Activated CD8-positive, alpha-beta memory T cell treated with anti-CD3 and anti-CD28 coated beads, Interleukin-2, amount 50 U/mL, for 24 hours (primary cell): ENCODE measurements at regions not wholly inside any gene's neighbourhood (a gene's known extent, or its start where the extent isn't known, plus 50 kb on each side); places are given as distances from the start of the nearest gene placed in this dataset.

Source experiments
- DNase-seq: peaks from one replicate; pipeline ENCODE4 v3.0.0-alpha.2; 2020; ENCODE audit errors: extremely low read depth

GRCh38 chr10:83037653-83038052 lies 1101.7 kb upstream of the GHITM start:
- DNase-seq = no peak

GRCh38 chr10:83038631-83039030 lies 1100.7 kb upstream of the GHITM start:
- DNase-seq = no peak

DNA sequence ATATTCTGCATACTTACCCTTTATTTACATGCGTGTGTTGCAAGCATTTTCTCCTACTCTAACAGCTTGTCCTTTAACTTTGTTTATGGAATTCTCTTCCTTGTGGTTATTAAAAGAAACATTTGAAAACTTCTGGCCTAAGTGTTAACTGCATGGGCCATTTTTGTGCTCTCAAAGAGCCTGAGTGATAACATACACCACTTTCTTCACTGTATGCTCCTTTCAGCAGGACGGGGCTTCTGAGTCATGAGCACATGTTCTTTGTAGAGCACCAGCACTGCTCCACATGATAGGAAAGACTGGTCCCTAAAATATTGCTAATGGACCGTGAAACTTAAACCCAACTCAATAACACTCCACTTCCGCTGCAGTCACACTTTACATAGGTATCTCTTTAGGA lies 1093.6 kb upstream of the GHITM start:
- no peak for DNase-seq

GRCh38 chr10:83050815-83051214 lies 1088.5 kb upstream of the GHITM start:
- no peak for DNase-seq

DNA sequence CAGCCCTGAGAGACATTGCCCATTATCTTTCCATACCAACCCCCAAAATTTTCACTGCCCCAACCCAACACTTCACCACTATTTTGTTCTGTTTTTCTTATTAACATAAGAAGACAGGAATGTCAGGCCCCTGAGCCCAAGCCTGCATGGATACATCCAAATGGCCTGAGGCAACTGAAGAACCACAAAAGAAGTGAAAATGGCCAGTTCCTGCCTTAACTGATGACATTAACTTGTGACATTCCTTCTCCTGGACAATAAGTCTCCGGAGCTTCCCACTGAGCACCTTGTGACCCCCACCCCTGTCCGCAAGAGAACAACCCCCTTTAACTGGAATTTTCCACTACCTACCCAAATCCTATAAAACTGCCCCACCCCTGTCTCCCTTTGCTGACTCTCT lies 1076.4 kb upstream of the GHITM start:
- no peak for DNase-seq

- DNase-seq = no peak
These were observed 1065.8 kb upstream of the GHITM start for GRCh38 chr10:83073472-83073871.

DNA sequence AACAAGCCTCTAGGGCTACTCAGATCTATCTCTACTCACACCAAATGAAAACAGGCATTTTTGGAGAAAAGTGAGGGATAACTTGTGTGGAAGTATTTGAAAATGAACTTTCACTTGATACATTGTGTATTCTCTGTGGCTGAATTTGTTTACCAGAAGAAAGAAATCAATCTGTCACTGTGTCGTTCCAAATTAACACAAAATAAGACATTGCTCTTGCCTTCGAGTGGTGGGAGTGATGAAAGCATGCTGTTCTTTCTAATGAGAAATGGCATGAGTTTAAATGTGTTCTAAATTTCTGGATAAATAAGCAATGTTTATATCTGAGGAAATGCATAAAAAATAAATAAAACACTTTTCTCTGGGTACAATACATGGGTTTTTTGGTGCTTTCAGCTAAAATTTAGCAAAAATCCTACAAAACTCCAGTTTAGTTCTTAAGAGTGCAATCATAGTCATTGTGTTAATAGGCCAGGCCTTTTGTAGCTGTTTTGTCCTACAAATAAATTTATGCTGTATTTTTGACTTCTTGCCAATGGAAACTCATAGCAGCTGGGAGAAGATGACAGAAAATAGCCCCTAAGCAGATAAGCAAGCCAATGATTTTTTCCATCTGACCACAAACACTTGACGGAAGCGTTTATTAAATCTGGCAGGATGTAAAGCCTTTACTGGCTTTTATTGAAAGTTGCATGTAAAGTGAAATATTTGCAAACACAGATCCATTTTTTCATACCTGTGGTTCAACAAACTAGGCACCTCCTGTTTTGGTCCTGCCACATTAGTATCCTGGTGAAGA lies 1064.1 kb upstream of the GHITM start:
- DNase-seq = no peak

- DNase-seq = no peak
These were observed 1063.4 kb upstream of the GHITM start for GRCh38 chr10:83075815-83076355.

- no peak for DNase-seq
These were observed 1062.9 kb upstream of the GHITM start for GRCh38 chr10:83076443-83076842.

- no peak for DNase-seq
These were observed 1061.1 kb upstream of the GHITM start for GRCh38 chr10:83078160-83078559.

- DNase-seq = no peak
These were observed 1060.7 kb upstream of the GHITM start for GRCh38 chr10:83078645-83079044.

DNA sequence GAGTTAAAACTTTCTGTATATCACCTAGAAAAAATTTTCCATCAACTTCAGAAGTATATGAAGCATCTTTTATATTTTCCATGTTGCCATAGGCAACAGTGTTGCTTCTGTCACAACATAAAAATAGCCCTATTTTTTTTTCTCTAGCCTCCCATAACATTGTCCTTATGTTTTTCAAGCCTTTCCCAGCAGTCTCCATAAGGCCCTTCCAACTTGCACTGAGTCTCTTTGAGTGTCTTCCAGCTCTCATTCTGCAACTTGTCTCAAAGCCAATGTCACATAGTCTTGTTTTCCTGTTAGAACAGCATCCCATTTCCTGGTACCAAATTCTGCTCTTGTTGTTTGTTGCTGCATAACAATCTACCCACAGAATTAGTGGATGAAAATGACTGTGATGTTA lies 1055.5 kb upstream of the GHITM start:
- DNase-seq = no peak

DNA sequence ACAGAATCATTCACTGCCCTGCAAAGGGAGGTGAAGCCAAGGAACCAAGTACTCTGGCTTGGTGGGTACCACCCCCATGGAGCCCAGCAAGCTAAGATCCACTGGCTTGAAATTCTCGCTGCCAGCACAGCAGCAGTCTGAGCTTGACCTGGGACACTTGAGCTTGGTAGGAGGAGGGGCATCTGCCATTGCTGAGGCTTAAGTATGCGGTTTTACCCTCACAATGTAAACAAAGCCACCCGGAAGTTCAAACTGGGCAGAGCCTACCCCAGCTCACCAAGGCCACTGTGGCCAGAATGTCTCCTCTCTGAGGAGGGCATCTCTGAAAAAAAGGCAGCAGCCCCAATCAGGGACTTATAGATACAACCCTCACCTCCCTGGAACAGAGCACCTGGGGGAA lies 1050.0 kb upstream of the GHITM start:
- no peak for DNase-seq

- DNase-seq = no peak
These were observed 1034.7 kb upstream of the GHITM start for GRCh38 chr10:83104616-83105015.

DNA sequence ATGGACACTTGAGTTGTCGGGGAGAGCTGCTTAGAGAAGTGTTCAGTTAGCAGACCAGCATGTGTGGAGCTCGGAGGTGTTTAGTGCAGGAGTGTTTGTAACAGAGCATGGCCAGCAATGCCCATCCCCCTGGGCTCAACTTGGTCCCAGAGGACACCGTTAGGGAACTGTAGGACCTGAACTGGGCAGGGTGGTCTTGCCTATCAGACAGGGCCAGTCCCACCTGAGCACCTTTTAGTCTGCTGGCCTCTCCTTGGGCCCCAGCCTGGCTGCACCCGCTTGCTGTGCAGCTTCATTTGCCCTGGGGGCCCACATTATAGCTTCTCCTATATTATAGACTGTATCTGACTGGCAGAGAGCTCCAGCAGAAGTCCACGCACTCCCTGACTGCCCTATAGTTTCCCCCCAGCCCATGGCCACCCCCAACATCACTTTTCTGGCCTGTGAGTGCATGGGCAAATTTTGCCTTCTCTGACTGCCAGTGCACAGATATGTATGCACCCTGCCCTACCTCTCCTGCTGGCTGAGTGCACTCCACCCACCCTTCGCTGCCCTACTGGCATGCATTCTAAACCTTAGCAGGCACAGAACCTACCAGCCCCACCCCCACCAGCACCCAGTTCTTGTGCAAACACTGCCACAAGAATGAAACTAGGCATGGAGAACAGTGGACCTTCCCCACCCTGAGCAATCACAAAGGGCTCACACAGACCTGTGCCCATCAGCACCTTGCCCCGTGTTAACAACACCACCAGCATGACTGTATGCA lies 1030.6 kb upstream of the GHITM start:
- no peak for DNase-seq

GRCh38 chr10:83119346-83119745 lies 1020.0 kb upstream of the GHITM start:
- no peak for DNase-seq

DNA sequence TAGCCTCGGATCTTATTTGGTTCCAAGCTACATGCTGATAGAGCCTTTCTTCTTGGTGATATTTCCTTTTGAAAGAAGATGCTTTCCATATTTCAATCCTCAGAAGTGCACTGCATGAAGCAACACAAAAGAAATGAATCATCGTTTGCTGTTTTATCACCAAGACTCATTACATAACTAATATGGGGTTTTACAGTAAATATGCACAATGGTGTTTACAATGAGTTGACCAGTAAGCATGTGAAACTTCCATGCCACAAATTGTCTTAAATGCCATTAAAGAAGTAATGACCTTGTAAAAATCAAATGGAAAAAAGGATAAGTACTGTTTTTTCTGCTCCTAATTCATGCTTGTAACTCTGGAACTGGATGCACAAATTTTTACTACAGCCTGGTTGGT lies 1017.0 kb upstream of the GHITM start:
- DNase-seq = no peak

GRCh38 chr10:83127942-83128575 lies 1011.2 kb upstream of the GHITM start:
- DNase-seq = no peak

DNA sequence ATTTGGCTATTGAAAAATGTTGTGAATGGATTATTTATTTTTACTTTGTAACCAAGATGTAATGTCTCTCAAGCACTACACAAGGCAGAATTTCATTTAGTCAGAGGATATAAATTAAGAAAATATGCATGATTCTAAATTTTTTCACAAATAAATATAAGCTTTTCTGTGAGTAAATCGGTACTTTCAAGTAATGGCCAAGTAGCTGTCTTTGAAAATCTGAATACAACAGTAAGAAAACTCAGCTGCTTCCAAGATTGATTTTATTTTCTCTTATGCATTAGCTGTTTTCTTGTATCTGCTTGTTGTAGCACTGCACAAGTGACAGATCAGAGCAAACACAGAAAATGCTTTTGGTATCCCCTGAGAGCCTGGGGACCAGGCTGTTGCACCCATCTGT lies 998.5 kb upstream of the GHITM start:
- no peak for DNase-seq

DNA sequence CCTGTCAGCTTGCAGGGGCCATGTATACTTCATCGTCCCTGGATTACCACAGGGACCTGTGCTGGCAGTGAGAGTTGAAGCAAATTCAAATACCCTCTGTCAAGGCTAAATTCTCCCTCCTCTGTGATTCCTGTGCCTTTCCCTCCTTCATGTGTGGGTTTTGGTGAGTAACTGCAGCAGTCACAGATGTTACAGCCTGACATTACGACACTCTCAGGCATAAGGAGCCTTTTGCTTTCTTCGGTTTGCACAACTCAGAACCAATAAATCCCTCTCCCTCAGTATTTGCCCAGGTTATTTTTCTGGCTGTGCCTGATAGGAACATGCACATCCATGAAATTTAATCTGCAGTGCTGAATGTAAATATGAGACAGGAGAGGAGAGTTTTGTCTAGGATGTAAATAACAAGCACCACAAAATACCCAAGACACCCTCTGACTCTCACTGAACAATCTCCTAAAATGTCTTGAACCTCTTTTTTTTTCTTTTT lies 997.2 kb upstream of the GHITM start:
- DNase-seq = no peak

DNA sequence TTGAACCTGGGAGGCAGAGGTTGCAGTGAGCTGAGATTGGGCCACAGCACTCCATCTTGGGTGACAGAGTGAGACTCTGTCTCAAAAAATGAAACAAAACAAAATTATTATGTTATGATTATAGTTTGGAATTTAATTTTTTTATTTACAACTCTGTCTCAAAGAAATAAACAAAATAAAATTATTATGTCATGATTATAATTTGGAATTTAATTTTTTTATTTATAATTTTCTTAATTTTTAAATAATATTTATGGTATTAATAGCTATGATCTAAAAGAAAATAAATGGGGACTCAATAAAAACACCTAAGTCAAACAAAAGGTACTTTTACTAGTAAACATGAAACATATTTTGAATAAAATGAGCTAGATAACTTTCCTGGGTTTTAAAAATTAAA lies 994.8 kb upstream of the GHITM start:
- no peak for DNase-seq

- DNase-seq = no peak
These were observed 985.6 kb upstream of the GHITM start for GRCh38 chr10:83153714-83154113.
